ENCODE measurements at regions not wholly inside any gene's neighbourhood (a gene's known extent, or its start where the extent isn't known, plus 50 kb on each side); places are given as distances from the start of the nearest gene placed in this dataset.

DNA sequence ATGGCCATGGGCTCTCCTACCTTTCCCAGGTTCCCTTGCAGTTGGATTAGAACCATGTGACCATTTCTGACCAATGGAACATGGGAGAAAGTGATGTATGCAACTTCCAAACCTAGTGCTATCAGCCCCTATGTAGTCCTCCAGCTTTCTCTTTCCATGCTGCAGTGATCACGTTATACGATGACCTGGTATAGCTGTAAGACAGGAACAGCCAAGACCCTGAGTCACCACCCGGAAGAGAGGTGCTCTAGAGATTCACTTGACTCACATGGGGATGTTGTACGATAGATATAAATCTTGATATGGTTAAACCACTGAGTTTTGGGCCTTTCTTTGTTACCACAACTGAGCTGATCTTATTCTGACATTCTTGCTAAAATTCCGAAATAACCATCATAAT lies 65.1 kb downstream of the NOG start:
- Histone ChIP-seq H3K27me3 (peaks cover 0 to 11% (median 0%) of the 10 kb centered on the region in 3 donors), H3K4me3 (no peak overlapping the region), H3K36me3 (no peaks in the 10 kb centered on the region), H3K4me1 (peaks cover 0 to 5% (median 0%) of the 10 kb centered on the region in 4 donors), H3K27ac (no peak overlapping the region), H3K9me3 (peaks cover 0 to 8% (median 6%) of the 10 kb centered on the region in 4 donors)
- intact Hi-C loops (cut with DNase I; ENCODE audit: low total_unique reads): no loop called here
- TF ChIP-seq POLR2AphosphoS5 (IDR thresholded peaks at IDR 0.05) (no peak), EP300 (IDR thresholded peaks at IDR 0.05) (no peak), CTCF (IDR thresholded peaks at IDR 0.05) (no peak), POLR2A (IDR thresholded peaks at IDR 0.05) (no peak)
- DNase-seq: no peak
- 94 to 95% (median 94%) methylated on average over 5 of the region's 5 CpGs for WGBS, 5 donors

DNA sequence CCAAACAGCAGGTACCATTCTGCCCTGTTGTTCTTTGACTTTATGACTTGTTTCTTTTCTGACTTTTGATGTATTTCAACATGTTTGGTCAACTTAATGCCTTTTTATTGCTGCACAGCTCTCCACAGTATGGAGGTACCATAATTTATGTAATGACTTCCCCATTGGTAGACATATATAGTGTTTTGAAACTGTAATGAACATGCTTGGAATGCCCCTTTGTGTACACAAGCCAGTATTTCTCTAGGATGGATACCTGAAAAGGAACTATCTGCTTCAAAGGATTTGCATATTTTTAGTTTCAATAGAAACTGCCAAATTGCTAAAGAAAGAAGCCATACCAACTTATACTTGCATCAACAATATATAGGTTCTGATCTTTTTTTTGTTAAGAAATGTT lies 66.1 kb downstream of the NOG start:
- intact Hi-C loops (cut with DNase I; ENCODE audit: low total_unique reads): no loop called here
- Histone ChIP-seq H3K9me3 (peaks cover 0 to 8% (median 6%) of the 10 kb centered on the region in 4 donors), H3K27ac (no peak overlapping the region), H3K27me3 (peaks cover 0 to 13% (median 0%) of the 10 kb centered on the region in 3 donors), H3K36me3 (no peaks in the 10 kb centered on the region), H3K4me1 (no peaks in the 10 kb centered on the region), H3K4me3 (no peak overlapping the region)
- no peak for DNase-seq
- no peak for TF ChIP-seq EP300 (IDR thresholded peaks at IDR 0.05)
- no peak for TF ChIP-seq POLR2A (IDR thresholded peaks at IDR 0.05)
- no peak for TF ChIP-seq CTCF (IDR thresholded peaks at IDR 0.05)
- no peak for TF ChIP-seq POLR2AphosphoS5 (IDR thresholded peaks at IDR 0.05)

- intact Hi-C loops (cut with DNase I; ENCODE audit: low total_unique reads): no loop called here
- DNase-seq: no peak
- 48 to 73% (median 53%) methylated on average over 5 of the region's 5 CpGs for WGBS, 5 donors
- Histone ChIP-seq H3K4me3 (no peak overlapping the region), H3K9me3 (no peaks in the 10 kb centered on the region), H3K27me3 (peaks cover 0 to 17% (median 0%) of the 10 kb centered on the region in 3 donors), H3K4me1 (no peaks in the 10 kb centered on the region), H3K36me3 (no peaks in the 10 kb centered on the region), H3K27ac (no peak overlapping the region)
- TF ChIP-seq POLR2AphosphoS5 (IDR thresholded peaks at IDR 0.05) (no peak), EP300 (IDR thresholded peaks at IDR 0.05) (no peak), CTCF (IDR thresholded peaks at IDR 0.05) (no peak), POLR2A (IDR thresholded peaks at IDR 0.05) (no peak)
These were observed 68.4 kb downstream of the NOG start for GRCh38 chr17:56661906-56662305.

- Histone ChIP-seq H3K4me3 (no peak overlapping the region), H3K4me1 (no peaks in the 10 kb centered on the region), H3K27me3 (peaks cover 0 to 17% (median 0%) of the 10 kb centered on the region in 3 donors), H3K36me3 (no peaks in the 10 kb centered on the region), H3K9me3 (no peaks in the 10 kb centered on the region), H3K27ac (no peak overlapping the region)
- TF ChIP-seq POLR2AphosphoS5 (IDR thresholded peaks at IDR 0.05) (no peak), EP300 (IDR thresholded peaks at IDR 0.05) (no peak), CTCF (IDR thresholded peaks at IDR 0.05) (no peak), POLR2A (IDR thresholded peaks at IDR 0.05) (no peak)
- peak in 1 of 2 donors; percentile 30 for DNase-seq
- intact Hi-C loops (cut with DNase I; ENCODE audit: low total_unique reads): no loop called here
- WGBS, 5 donors: 42 to 52% (median 49%) methylated on average over 4 to 6 of the region's 6 CpGs
These were observed 72.4 kb downstream of the NOG start for GRCh38 chr17:56665864-56666263.

Measured in stomach (tissue), 8 donors.